ENCODE measurements at regions not wholly inside any gene's neighbourhood (a gene's known extent, or its start where the extent isn't known, plus 50 kb on each side); places are given as distances from the start of the nearest gene placed in this dataset.

DNA sequence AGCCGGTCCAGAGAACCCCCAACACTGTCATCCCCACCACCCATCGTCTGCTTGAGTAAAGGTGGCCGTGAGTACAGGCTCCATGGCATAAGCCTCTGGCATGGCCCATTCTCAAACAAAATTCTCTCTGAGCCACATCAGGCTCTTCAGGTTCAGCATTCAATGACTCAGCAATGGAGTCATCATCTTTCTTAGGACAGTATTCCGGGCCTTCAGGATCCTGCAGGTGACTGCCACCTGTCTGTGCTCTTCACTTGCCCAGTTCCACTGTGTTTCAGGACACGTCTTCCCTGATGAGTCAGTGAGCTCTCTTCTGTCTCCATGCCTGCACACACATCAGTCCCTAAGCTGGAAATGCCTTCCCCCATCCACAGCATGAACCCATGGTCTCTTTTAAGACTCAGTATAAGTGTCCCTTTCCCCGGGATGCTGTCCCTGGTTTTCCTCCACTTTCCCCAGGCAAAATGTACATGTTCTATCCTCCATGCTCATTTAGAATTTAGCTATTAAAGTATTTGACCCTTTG is 81.1 kb upstream of the FGGY start:
- TF ChIP-seq POLR2A (IDR thresholded peaks at IDR 0.05): no peak
- TF ChIP-seq, protein P1, sequence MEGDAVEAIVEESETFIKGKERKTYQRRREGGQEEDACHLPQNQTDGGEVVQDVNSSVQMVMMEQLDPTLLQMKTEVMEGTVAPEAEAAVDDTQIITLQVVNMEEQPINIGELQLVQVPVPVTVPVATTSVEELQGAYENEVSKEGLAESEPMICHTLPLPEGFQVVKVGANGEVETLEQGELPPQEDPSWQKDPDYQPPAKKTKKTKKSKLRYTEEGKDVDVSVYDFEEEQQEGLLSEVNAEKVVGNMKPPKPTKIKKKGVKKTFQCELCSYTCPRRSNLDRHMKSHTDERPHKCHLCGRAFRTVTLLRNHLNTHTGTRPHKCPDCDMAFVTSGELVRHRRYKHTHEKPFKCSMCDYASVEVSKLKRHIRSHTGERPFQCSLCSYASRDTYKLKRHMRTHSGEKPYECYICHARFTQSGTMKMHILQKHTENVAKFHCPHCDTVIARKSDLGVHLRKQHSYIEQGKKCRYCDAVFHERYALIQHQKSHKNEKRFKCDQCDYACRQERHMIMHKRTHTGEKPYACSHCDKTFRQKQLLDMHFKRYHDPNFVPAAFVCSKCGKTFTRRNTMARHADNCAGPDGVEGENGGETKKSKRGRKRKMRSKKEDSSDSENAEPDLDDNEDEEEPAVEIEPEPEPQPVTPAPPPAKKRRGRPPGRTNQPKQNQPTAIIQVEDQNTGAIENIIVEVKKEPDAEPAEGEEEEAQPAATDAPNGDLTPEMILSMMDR (IDR thresholded peaks at IDR 0.05): no peak

Data from ovary (tissue), 3 donors.